GM10248 (cell line): ENCODE measurements at regions not wholly inside any gene's neighbourhood (a gene's known extent, or its start where the extent isn't known, plus 50 kb on each side); places are given as distances from the start of the nearest gene placed in this dataset.
"Not testable (repeated sequence)": the region's sequence is repeated elsewhere in the genome, so short reads cannot be mapped to it uniquely, and the experiment has no call there.

Experiments used
- CTCF ChIA-PET: fragments of 300-600 bp; sonication (Branson Sonifier 250); formaldehyde crosslinking; extraction: SDS; loops from one replicate; lab custom pipeline; 2021; ENCODE audit warnings: antibody characterized with exemption; lab: Yijun Ruan, JAX
- POLR2A ChIA-PET: fragments of 350-650 bp; sonication (Branson Sonifier 250); formaldehyde crosslinking; extraction: SDS; loops from one replicate; lab custom pipeline; 2020; ENCODE audit warnings: antibody characterized with exemption; lab: Yijun Ruan, JAX
- DNase-seq: peaks from one replicate; pipeline ENCODE4 v3.0.0; 2012; ENCODE audit errors: extremely low spot score
- CTCF ChIP-seq: IDR thresholded peaks from 2 replicates; pipeline ENCODE4 v1.5.1; 2012; ENCODE audit warnings: mild to moderate bottlenecking, low read depth; ENCODE audit errors: extremely low read depth, missing control alignments, control extremely low read depth

- TF ChIP-seq CTCF: no peak
- POLR2A ChIA-PET: no interaction called here
- CTCF ChIA-PET: interaction anchor here (1.7 kb wide), 1 partner anchor 24 kb away, joined by 4 read pairs; no protein-coding TSS in a partner anchor
- DNase-seq: no peak
These were observed 116.0 kb downstream of the ATP6V1G3 start for GRCh38 chr1:198424441-198424840.

GRCh38 chr1:198423673-198424072 is 116.8 kb downstream of the ATP6V1G3 start:
- ChIA-PET CTCF (interaction anchor here (1.7 kb wide), 1 partner anchor 25 kb away, joined by 4 read pairs; no protein-coding TSS in a partner anchor), POLR2A (no interaction called here)
- no peak for DNase-seq
- TF ChIP-seq CTCF: no peak

DNA sequence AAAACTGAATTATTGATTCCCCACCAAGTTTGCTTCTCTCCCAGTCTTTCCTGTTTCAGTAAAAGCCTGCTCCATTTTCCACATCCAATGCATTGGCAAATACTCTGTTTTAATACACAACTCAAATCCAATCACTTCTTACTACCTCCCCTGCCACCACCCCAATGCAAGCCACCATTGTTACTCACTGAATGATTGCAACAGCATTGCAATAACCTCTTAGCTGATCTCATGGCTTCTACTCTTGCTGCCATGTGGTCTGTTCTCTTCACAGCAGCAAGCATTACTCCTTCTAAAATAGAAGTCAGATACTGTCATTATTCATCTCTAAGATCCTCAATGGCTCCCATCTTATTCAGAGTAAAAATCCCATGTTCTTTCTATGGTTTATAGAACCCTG is 123.4 kb downstream of the ATP6V1G3 start:
- no peak for TF ChIP-seq CTCF
- CTCF ChIA-PET: no interaction called here
- DNase-seq: no peak
- POLR2A ChIA-PET: no interaction called here

DNA sequence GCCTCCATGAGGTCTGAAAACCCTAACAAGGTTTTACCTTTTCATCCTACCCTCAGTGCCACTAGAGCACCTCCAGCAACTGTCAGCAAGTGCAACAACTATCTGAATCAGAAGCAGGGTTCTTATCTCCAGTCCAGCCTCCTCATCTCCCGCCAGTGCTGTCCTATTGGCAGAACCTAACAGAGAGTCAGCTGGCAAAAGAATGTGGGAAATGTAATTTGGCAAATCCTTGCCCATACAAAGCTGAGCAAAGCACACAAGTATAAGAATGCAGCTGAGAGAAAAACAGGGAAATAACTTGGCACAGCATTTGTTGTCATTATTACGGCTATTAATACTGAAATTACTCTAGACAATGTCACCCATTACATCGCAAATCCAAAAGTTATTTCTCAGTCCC is 124.2 kb downstream of the ATP6V1G3 start:
- CTCF ChIA-PET: no interaction called here
- POLR2A ChIA-PET: no interaction called here
- DNase-seq: no peak
- no peak for TF ChIP-seq CTCF

DNA sequence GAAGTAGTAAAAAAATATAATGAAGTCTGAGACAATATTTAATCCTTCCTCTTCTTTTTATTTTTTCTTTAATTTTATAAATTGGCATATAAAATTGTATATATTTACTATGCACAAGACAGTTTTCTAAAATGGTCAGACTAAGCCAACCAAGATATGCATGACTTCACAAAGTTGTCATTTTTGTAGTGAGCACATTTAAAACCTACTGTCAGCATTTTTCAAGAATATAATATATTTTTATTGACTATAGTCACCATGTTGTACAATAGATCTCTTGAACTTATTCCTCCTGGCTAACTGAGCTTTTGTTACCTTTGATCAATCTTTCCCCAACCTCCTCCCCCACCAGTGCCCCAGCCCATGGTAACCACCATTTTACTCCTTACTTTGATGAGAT is 129.2 kb downstream of the ATP6V1G3 start:
- TF ChIP-seq CTCF: no peak
- CTCF ChIA-PET: no interaction called here
- POLR2A ChIA-PET: no interaction called here
- no peak for DNase-seq

GRCh38 chr1:198408716-198409115 is 131.8 kb downstream of the ATP6V1G3 start:
- no peak for DNase-seq
- TF ChIP-seq CTCF: no peak
- POLR2A ChIA-PET: no interaction called here
- CTCF ChIA-PET: no interaction called here

- DNase-seq, POLR2A ChIA-PET: not testable (repeated sequence)
- CTCF ChIA-PET: interaction anchor here (0.9 to 1.6 kb wide), 4 partner anchors 8 to 33 kb away, joined by 3 to 5 read pairs (median 3); no protein-coding TSS in a partner anchor
These were observed 135.8 kb downstream of the ATP6V1G3 start for GRCh38 chr1:198404632-198405031.
